ENCODE measurements at regions not wholly inside any gene's neighbourhood (a gene's known extent, or its start where the extent isn't known, plus 50 kb on each side); places are given as distances from the start of the nearest gene placed in this dataset.

GRCh38 chr3:14330508-14330907 is 71.9 kb upstream of the SLC6A6 start:
- no peak for ATAC-seq
- TF ChIP-seq RARB (CRISPR knock-in tag; IDR thresholded peaks at IDR 0.05) (no peak), TSHZ2 (CRISPR knock-in tag; IDR thresholded peaks at IDR 0.05) (no peak), SNAI2 (CRISPR knock-in tag; IDR thresholded peaks at IDR 0.05) (no peak), ESRRG (CRISPR knock-in tag; IDR thresholded peaks at IDR 0.05) (no peak), PPARA (CRISPR knock-in tag; IDR thresholded peaks at IDR 0.05; ENCODE audit: borderline replicate concordance) (no peak), BACH2 (CRISPR knock-in tag; IDR thresholded peaks at IDR 0.05; ENCODE audit: borderline replicate concordance) (no peak), ZNF70 (CRISPR knock-in tag; IDR thresholded peaks at IDR 0.05) (no peak)
- TF ChIP-seq, protein P1, sequence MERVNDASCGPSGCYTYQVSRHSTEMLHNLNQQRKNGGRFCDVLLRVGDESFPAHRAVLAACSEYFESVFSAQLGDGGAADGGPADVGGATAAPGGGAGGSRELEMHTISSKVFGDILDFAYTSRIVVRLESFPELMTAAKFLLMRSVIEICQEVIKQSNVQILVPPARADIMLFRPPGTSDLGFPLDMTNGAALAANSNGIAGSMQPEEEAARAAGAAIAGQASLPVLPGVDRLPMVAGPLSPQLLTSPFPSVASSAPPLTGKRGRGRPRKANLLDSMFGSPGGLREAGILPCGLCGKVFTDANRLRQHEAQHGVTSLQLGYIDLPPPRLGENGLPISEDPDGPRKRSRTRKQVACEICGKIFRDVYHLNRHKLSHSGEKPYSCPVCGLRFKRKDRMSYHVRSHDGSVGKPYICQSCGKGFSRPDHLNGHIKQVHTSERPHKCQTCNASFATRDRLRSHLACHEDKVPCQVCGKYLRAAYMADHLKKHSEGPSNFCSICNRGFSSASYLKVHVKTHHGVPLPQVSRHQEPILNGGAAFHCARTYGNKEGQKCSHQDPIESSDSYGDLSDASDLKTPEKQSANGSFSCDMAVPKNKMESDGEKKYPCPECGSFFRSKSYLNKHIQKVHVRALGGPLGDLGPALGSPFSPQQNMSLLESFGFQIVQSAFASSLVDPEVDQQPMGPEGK (CRISPR knock-in tag; IDR thresholded peaks at IDR 0.05; ENCODE audit: borderline replicate concordance), result no peak
- TF ChIP-seq, protein P2, sequence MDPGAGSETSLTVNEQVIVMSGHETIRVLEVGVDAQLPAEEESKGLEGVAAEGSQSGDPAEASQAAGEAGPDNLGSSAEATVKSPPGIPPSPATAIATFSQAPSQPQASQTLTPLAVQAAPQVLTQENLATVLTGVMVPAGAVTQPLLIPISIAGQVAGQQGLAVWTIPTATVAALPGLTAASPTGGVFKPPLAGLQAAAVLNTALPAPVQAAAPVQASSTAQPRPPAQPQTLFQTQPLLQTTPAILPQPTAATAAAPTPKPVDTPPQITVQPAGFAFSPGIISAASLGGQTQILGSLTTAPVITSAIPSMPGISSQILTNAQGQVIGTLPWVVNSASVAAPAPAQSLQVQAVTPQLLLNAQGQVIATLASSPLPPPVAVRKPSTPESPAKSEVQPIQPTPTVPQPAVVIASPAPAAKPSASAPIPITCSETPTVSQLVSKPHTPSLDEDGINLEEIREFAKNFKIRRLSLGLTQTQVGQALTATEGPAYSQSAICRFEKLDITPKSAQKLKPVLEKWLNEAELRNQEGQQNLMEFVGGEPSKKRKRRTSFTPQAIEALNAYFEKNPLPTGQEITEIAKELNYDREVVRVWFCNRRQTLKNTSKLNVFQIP (CRISPR knock-in tag; IDR thresholded peaks at IDR 0.05; ENCODE audit: borderline replicate concordance, low read depth), result no peak
- TF ChIP-seq, protein P3, sequence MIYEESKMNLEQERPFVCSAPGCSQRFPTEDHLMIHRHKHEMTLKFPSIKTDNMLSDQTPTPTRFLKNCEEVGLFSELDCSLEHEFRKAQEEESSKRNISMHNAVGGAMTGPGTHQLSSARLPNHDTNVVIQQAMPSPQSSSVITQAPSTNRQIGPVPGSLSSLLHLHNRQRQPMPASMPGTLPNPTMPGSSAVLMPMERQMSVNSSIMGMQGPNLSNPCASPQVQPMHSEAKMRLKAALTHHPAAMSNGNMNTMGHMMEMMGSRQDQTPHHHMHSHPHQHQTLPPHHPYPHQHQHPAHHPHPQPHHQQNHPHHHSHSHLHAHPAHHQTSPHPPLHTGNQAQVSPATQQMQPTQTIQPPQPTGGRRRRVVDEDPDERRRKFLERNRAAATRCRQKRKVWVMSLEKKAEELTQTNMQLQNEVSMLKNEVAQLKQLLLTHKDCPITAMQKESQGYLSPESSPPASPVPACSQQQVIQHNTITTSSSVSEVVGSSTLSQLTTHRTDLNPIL (CRISPR knock-in tag; IDR thresholded peaks at IDR 0.05; ENCODE audit: low read depth), result no peak

DNA sequence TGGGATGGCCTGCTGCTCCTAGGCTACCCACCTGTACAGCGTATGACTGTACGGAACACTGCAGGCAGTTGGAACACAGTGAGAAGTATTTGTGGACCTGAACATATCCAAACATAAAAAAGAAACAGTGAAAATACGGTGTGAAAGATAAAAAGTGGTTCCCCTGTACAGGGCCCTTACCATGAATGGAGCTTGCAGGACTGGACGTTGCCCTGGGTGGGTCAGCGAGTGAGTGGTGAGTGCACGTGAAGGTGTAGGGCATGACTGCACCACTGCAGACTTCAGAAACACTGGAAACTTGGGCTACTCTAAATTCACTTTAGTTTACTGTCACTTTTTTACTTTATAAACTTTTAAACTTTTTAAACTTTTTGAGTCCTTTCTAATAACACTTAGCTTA is 71.2 kb upstream of the SLC6A6 start:
- no peak for TF ChIP-seq ARNTL (CRISPR knock-in tag; IDR thresholded peaks at IDR 0.05; ENCODE audit: borderline replicate concordance, low read depth)
- TF ChIP-seq GLIS3 (CRISPR knock-in tag; IDR thresholded peaks at IDR 0.05), result no peak
- TF ChIP-seq, protein P2 (CRISPR knock-in tag; IDR thresholded peaks at IDR 0.05; ENCODE audit: borderline replicate concordance, low read depth), result no peak
- TF ChIP-seq RARB (CRISPR knock-in tag; IDR thresholded peaks at IDR 0.05), result no peak
- TF ChIP-seq ZNF70 (CRISPR knock-in tag; IDR thresholded peaks at IDR 0.05), result no peak
- TF ChIP-seq, protein P4, sequence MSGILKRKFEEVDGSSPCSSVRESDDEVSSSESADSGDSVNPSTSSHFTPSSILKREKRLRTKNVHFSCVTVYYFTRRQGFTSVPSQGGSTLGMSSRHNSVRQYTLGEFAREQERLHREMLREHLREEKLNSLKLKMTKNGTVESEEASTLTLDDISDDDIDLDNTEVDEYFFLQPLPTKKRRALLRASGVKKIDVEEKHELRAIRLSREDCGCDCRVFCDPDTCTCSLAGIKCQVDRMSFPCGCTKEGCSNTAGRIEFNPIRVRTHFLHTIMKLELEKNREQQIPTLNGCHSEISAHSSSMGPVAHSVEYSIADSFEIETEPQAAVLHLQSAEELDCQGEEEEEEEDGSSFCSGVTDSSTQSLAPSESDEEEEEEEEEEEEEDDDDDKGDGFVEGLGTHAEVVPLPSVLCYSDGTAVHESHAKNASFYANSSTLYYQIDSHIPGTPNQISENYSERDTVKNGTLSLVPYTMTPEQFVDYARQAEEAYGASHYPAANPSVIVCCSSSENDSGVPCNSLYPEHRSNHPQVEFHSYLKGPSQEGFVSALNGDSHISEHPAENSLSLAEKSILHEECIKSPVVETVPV (CRISPR knock-in tag; IDR thresholded peaks at IDR 0.05), result no peak
- TF ChIP-seq TOX (CRISPR knock-in tag; IDR thresholded peaks at IDR 0.05; ENCODE audit: borderline replicate concordance), result no peak
- TF ChIP-seq ISL1 (CRISPR knock-in tag; IDR thresholded peaks at IDR 0.05), result no peak
- TF ChIP-seq ZNF8 (CRISPR knock-in tag; IDR thresholded peaks at IDR 0.05), result no peak
- TF ChIP-seq TCF4 (CRISPR knock-in tag; IDR thresholded peaks at IDR 0.05; ENCODE audit: borderline replicate concordance), result no peak
- no peak for TF ChIP-seq ZFP3 (CRISPR knock-in tag; IDR thresholded peaks at IDR 0.05)
- TF ChIP-seq OSR1 (CRISPR knock-in tag; IDR thresholded peaks at IDR 0.05), result no peak
- no peak for TF ChIP-seq BACH2 (CRISPR knock-in tag; IDR thresholded peaks at IDR 0.05; ENCODE audit: borderline replicate concordance)
- no peak for TF ChIP-seq ZNF565 (CRISPR knock-in tag; conservative IDR thresholded peaks at IDR 0.05; ENCODE audit: low read depth)
- no peak for TF ChIP-seq ZFP30 (CRISPR knock-in tag; IDR thresholded peaks at IDR 0.05)
- no peak for TF ChIP-seq CSDC2 (CRISPR knock-in tag; IDR thresholded peaks at IDR 0.05)
- no peak for ATAC-seq

All from SK-N-SH treated with all-trans-retinoic acid at 6 μM for 48 hours (cell line).